Small intestine (tissue), 7 donors: ENCODE measurements at regions not wholly inside any gene's neighbourhood (a gene's known extent, or its start where the extent isn't known, plus 50 kb on each side); places are given as distances from the start of the nearest gene placed in this dataset.

Experiments
- DNase-seq, 2 donors: peaks; one replicate each; pipeline versions ENCODE4 v3.0.0 to v3.0.0-alpha.2; 2013
- FAIRE-seq: peaks from 2 replicates; lab custom pipeline; 2012; peaks lifted over from hg19 to GRCh38; lab: Jason Lieb, UNC
- H3K27ac ChIP-seq, 3 donors: one replicate each; pipeline ENCODE4 v1.5.1; 2013; ENCODE audit warnings: low read length in 2 of 3, mild to moderate bottlenecking in 2 of 3, control low read depth in 1 of 3, inconsistent platforms in 1 of 3, low read depth in 1 of 3, moderate library complexity in 1 of 3
- H3K27me3 ChIP-seq, 3 donors: one replicate each; pipeline ENCODE4 v1.6.1; 2013; ENCODE audit warnings: low read length in 3 of 3, inconsistent platforms in 1 of 3; ENCODE audit not compliant: control insufficient read depth in 3 of 3, insufficient read depth in 3 of 3
- H3K36me3 ChIP-seq, 3 donors: one replicate each; pipeline ENCODE4 v1.6.1; 2013; ENCODE audit warnings: low read length in 3 of 3, inconsistent platforms in 1 of 3, low read depth in 1 of 3, mild to moderate bottlenecking in 1 of 3, moderate library complexity in 1 of 3; ENCODE audit not compliant: control insufficient read depth in 3 of 3, insufficient read depth in 2 of 3
- H3K4me1 ChIP-seq, 3 donors: one replicate each; pipeline ENCODE4 v1.6.1; 2013; ENCODE audit warnings: low read length in 2 of 3, inconsistent platforms in 1 of 3, low read depth in 1 of 3, mild to moderate bottlenecking in 1 of 3, moderate library complexity in 1 of 3; ENCODE audit not compliant: control insufficient read depth in 3 of 3, insufficient read depth in 2 of 3
- H3K4me3 ChIP-seq, 3 donors: one replicate each; pipeline ENCODE4 v1.5.1; 2013; ENCODE audit warnings: low read length in 3 of 3, control low read depth in 1 of 3, inconsistent platforms in 1 of 3, low read depth in 1 of 3, mild to moderate bottlenecking in 1 of 3, moderate library complexity in 1 of 3
- H3K9me3 ChIP-seq, 2 donors: one replicate each; pipeline ENCODE4 v1.6.1; 2013; ENCODE audit warnings: low read depth in 1 of 2, low read length in 1 of 2; ENCODE audit not compliant: control insufficient read depth in 2 of 2, insufficient read depth in 1 of 2
- WGBS, 3 donors: extraction: QIAGEN DNeasy Blood & Tissue Kit; methylation state at CpG; one replicate each; pipeline ENCODE4 v1.1.7; 2013; 5-methylcytosine and 5-hydroxymethylcytosine counted together
- donor health status: healthy with polysubstance abuse.
- donor health status: control.
- donor health status: control.
- donor health status: Bipolar disorder and iron deficiency.
- donor health status: healthy.

DNA sequence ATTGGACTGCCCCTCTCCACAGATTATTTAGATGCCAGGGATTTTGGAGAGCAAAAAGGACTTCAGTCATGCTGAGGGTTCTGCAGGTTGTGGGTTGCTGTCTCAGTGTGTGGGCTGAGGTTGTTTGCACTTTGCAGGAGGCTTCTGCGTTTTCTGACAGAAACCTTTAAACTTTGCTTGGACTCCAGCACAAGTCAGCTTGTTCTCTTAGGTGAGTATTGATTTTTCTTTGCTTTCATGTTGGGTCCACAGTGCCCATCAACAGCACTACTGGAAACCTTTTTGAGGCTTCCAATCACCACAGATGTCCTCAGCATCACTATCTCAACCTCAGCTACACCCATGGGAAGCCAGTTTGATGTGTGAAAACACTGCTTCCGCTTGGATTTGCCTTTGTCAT lies 764.3 kb upstream of the TSPY4 start:
- peak in 1 of 2 donors; percentile 6 for DNase-seq
- no peaks in the 10 kb centered on the region for H3K9me3 ChIP-seq
- no peak overlapping the region for H3K4me3 ChIP-seq
- H3K4me1 ChIP-seq, result no peaks in the 10 kb centered on the region
- no peaks in the 10 kb centered on the region for H3K36me3 ChIP-seq
- FAIRE-seq, result no peak
- no peaks in the 10 kb centered on the region for H3K27me3 ChIP-seq
- WGBS, 3 donors, result 39 to 45% methylated on average over 2 of the region's 2 CpGs; no CpG with 5 or more reads in 1 of the 3 donors
- no peak overlapping the region for H3K27ac ChIP-seq

DNA sequence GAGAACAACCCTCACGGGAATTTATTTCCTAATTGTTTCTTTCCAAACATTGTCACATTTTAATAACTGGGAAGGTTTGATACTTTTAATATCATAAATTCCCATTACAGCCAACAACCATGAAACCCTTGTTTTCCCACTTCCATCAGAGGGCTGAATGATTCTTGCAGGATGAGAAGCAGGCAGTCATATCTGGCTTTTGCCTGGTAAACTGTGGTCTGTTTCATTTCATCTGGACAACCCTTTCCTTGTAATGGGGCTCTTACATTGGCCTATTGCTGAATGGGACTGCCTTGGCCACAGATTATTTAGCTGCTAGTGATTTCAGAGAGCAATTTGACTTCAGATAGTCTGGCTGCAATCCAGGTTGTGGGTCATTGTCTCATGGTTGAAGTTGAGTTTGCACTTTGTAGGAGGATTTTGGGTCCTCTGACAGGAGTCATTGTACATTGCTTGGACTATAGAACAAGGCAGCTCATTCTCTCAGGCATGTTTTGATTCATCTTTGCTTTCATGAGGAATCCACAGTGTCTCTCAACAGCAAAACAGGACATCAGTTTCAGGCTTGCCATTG lies 754.9 kb upstream of the TSPY4 start:
- FAIRE-seq, result no peak
- 59 to 66% methylated on average over 1 of the region's 1 CpG; no CpG with 5 or more reads in 1 of the 3 donors for WGBS, 3 donors
- peaks cover 0 to 5% of the 10 kb centered on the region in 2 donors for H3K9me3 ChIP-seq

DNA sequence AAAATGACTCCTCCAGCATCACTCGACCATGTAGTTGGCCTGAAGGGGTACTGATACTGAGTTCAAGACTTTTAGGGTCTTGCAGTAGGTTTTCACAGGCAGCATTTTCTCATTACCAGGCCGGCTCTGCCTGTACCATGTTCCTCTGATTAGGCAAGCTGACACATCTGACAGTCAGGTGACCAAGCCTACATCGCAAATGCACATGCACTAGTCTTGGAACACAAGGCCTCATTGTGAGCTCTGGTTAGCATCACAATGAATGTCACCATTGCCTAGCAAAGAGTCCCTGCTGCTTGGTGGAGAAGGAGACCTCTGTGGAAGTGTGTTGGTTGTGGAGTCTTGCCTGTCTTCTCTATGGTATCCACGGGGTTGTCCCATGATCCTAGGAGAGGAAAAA lies 754.1 kb upstream of the TSPY4 start:
- Histone ChIP-seq H3K36me3 (no peaks in the 10 kb centered on the region), H3K4me1 (no peaks in the 10 kb centered on the region), H3K9me3 (peaks cover 0 to 5% of the 10 kb centered on the region in 2 donors), H3K27ac (no peak overlapping the region), H3K27me3 (no peaks in the 10 kb centered on the region), H3K4me3 (no peak overlapping the region)
- FAIRE-seq (no peak), DNase-seq (no peak)
- WGBS, 3 donors, result 61 to 85% methylated on average over 4 of the region's 4 CpGs; no CpG with 5 or more reads in 1 of the 3 donors

More for the DNA sequence above, 754.9 kb upstream of the TSPY4 start:
- Histone ChIP-seq H3K27ac (no peak overlapping the region), H3K36me3 (no peaks in the 10 kb centered on the region), H3K4me1 (no peaks in the 10 kb centered on the region), H3K27me3 (no peaks in the 10 kb centered on the region), H3K4me3 (no peak overlapping the region)
- DNase-seq, result no peak

DNA sequence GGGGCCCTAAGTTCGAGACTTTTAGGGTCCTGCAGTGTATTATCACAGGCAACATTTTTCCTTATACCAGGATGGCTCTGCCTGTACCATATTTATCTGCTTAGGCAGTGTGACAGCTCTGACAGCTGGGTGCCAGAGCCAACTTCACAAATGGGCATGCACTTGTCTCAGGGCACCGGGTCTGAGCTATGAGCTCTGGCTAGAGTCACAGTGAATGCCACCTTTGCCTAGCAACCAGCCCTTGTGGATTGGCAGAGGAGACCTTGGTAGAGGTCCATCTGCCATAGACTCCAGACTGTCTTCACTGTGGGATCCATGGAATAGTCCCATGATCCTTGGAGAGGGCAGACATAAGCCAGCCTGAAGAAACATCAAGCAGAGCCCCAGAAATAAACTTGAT lies 746.6 kb upstream of the TSPY4 start:
- peaks cover 0 to 6% of the 10 kb centered on the region in 2 donors for H3K9me3 ChIP-seq
- no peak overlapping the region for H3K4me3 ChIP-seq
- no peaks in the 10 kb centered on the region for H3K36me3 ChIP-seq
- H3K4me1 ChIP-seq, result no peaks in the 10 kb centered on the region
- DNase-seq (no peak), FAIRE-seq (no peak)
- 48 to 63% methylated on average over 2 of the region's 2 CpGs; no CpG with 5 or more reads in 1 of the 3 donors for WGBS, 3 donors
- no peak overlapping the region for H3K27ac ChIP-seq
- no peaks in the 10 kb centered on the region for H3K27me3 ChIP-seq

DNA sequence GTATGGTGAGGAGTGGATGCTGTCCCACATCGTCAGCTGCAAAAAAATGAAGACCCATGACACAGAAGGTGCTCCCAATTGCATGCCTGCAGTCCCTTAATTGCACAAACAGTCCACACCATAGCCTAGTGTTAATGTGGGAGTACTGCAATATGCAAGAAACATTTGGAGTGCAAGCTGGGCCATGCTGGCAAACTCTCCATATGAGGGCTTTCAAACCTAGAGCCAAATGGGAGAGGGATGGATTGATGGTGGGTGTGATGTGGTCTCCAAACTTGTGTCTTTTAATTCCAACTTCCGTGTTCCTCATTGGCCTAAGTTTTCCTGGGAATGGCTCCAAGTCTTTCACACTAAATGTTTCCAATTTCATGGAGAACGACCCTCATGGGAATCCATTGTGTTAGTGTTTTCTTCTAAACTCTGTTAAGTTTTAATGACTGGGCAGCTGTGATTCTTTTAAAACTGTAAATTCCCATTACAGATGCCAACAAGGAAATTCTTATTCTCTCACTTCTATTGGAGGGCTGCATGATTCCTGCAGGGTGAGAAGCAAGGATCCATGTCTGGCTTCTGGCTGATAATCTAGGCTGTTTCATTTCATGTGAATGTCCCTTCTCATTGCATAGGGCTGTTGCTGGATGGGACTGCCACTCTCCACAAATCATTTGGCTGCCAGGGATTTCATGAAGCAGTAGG lies 745.3 kb upstream of the TSPY4 start:
- whole genome bisulfite sequencing, 3 donors, result 54 to 86% methylated on average over 3 of the region's 3 CpGs; no CpG with 5 or more reads in 1 of the 3 donors
- DNase-seq (no peak), FAIRE-seq (no peak)
- H3K4me3 ChIP-seq, result no peak overlapping the region
- H3K4me1 ChIP-seq, result no peaks in the 10 kb centered on the region
- no peaks in the 10 kb centered on the region for H3K27me3 ChIP-seq
- H3K27ac ChIP-seq, result no peak overlapping the region
- H3K36me3 ChIP-seq, result no peaks in the 10 kb centered on the region
- H3K9me3 ChIP-seq, result peaks cover 0 to 3% of the 10 kb centered on the region in 2 donors

DNA sequence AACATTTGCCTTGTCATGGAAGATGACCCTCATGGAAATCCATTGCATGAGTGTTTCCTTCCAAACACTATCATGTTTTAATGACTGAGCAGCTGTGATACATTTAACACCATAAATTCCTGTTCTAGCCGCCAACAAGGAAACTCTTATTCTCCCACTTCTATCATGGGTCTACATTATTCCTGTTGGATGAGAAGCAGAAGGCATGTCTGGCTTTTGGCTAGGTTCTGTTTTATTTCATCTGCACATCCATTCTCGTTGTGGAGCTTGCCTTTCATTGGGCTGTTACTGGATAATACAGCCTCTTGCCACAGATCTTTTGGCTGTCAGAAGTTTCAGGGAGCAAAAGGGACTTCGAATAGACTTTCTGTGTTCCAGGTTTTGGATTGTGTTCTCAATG lies 742.6 kb upstream of the TSPY4 start:
- Histone ChIP-seq H3K27ac (no peak overlapping the region), H3K9me3 (peaks cover 0 to 3% of the 10 kb centered on the region in 2 donors), H3K4me1 (no peaks in the 10 kb centered on the region), H3K36me3 (no peaks in the 10 kb centered on the region), H3K4me3 (no peak overlapping the region), H3K27me3 (no peaks in the 10 kb centered on the region)
- WGBS, 3 donors, result 56 to 63% methylated on average over 3 of the region's 3 CpGs; no CpG with 5 or more reads in 1 of the 3 donors
- DNase-seq (no peak), FAIRE-seq (no peak)

DNA sequence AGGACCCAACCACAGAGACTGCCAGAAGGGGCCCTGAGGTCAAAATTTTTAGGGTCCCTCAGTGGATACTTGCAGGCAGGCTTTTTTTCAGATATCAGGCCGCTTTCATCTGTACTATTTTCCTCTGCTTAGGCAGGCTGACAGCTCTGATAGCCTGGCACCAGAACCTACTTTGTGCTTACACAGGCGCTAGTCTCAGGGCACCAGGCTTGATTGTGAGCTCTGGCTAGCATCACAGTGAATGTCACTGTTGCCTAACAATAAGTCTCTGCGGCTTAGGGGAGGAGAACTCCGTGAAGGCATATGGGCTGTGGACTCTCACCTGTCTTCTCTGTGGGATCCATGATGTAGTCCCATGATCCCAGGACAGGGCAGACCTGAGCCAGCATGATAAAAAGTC lies 738.1 kb upstream of the TSPY4 start:
- no peak overlapping the region for H3K27ac ChIP-seq
- H3K9me3 ChIP-seq, result peaks cover 0 to 4% of the 10 kb centered on the region in 2 donors
- 72 to 85% methylated on average over 4 of the region's 4 CpGs; no CpG with 5 or more reads in 1 of the 3 donors for WGBS, 3 donors
- H3K4me3 ChIP-seq, result no peak overlapping the region
- FAIRE-seq (no peak), DNase-seq (no peak)
- no peaks in the 10 kb centered on the region for H3K36me3 ChIP-seq
- no peaks in the 10 kb centered on the region for H3K27me3 ChIP-seq
- H3K4me1 ChIP-seq, result no peaks in the 10 kb centered on the region

DNA sequence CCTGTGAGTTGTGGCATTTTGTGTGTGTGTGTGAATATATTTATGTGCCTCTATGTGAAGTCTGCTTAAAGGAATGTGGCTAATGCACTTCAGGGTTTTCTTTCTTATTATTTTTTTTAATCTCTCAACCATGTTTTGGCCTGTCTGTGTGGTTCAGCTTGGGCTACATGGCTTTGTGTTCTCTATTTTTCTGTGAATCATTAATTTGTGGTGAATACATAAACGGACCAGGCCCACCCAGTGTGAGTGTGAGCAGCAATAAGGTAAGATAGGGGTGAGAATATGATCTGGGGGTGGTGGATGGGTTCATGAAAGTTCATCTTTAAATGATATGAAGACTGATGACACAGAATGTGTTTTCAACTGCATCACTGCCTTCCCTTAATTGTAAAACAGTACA lies 726.6 kb upstream of the TSPY4 start:
- 23 to 24% methylated on average over 1 of the region's 1 CpG; no CpG with 5 or more reads in 1 of the 3 donors for WGBS, 3 donors
- H3K36me3 ChIP-seq, result no peaks in the 10 kb centered on the region
- no peak for FAIRE-seq

More for the DNA sequence above, 726.6 kb upstream of the TSPY4 start:
- Histone ChIP-seq H3K4me1 (no peaks in the 10 kb centered on the region), H3K4me3 (no peak overlapping the region), H3K9me3 (peaks cover 0 to 3% of the 10 kb centered on the region in 2 donors), H3K27ac (no peak overlapping the region), H3K27me3 (no peaks in the 10 kb centered on the region)
- DNase-seq, result no peak
